WTC11 (cell line): ENCODE measurements at regions not wholly inside any gene's neighbourhood (a gene's known extent, or its start where the extent isn't known, plus 50 kb on each side); places are given as distances from the start of the nearest gene placed in this dataset.
"Not testable (repeated sequence)": the region's sequence is repeated elsewhere in the genome, so short reads cannot be mapped to it uniquely, and the experiment has no call there.

ENCODE experiments used
- CTCF ChIP-seq: fragments of 200-600 bp; IDR thresholded peaks from 2 replicates; pipeline ENCODE4 v1.8.0; 2022; ENCODE audit warnings: antibody characterized with exemption
- FOXJ3 ChIP-seq: sonication (generic); formaldehyde crosslinking; IDR thresholded peaks from 2 replicates; pipeline ENCODE4 v1.9.0; 2021; ENCODE audit warnings: missing genetic modification reagents, mild to moderate bottlenecking, borderline replicate concordance
- TEAD4 ChIP-seq: sonication (generic); formaldehyde crosslinking; IDR thresholded peaks from 2 replicates; pipeline ENCODE4 v1.8.0; 2022; ENCODE audit warnings: mild to moderate bottlenecking, missing genetic modification reagents
- ZNF512 ChIP-seq: sonication (generic); formaldehyde crosslinking; IDR thresholded peaks from 2 replicates; pipeline ENCODE4 v1.8.1; 2022; ENCODE audit warnings: missing genetic modification reagents, borderline replicate concordance

GRCh38 chr16:29114989-29115801, 130.3 kb downstream of the LAT start:
- TF ChIP-seq CTCF; FOXJ3 (CRISPR knock-in tag); ZNF512; TEAD4 (CRISPR knock-in tag): not testable (repeated sequence)
